ENCODE measurements at regions not wholly inside any gene's neighbourhood (a gene's known extent, or its start where the extent isn't known, plus 50 kb on each side); places are given as distances from the start of the nearest gene placed in this dataset.

GRCh38 chr6:151186306-151186705, 53.5 kb upstream of the AKAP12 start:
- no peak for DNase-seq
- H3K27ac ChIP-seq: no peak overlapping the region
- no peaks in the 10 kb centered on the region for H3K36me3 ChIP-seq
- H3K9me3 ChIP-seq: no peaks in the 10 kb centered on the region
- no peaks in the 10 kb centered on the region for H3K27me3 ChIP-seq
- TF ChIP-seq CTCF (IDR thresholded peaks at IDR 0.05): no peak
- TF ChIP-seq POLR2A (IDR thresholded peaks at IDR 0.05): no peak
- 75 to 89% (median 78%) methylated on average over 1 of the region's 1 CpG for WGBS, 4 donors
- H3K4me3 ChIP-seq: no peak overlapping the region
- H3K4me1 ChIP-seq: no peaks in the 10 kb centered on the region
- intact Hi-C loops (cut with DNase I): no loop called here
- no peak for ATAC-seq

GRCh38 chr6:151186804-151187330, 52.9 kb upstream of the AKAP12 start:
- H3K9me3 ChIP-seq: no peaks in the 10 kb centered on the region

More at GRCh38 chr6:151186804-151187330, 52.9 kb upstream of the AKAP12 start:
- no peaks in the 10 kb centered on the region for H3K4me1 ChIP-seq
- no peaks in the 10 kb centered on the region for H3K36me3 ChIP-seq
- ATAC-seq (no peak), DNase-seq (no peak)
- TF ChIP-seq POLR2A (IDR thresholded peaks at IDR 0.05) (no peak), CTCF (IDR thresholded peaks at IDR 0.05) (no peak)
- WGBS, 4 donors: 77 to 79% (median 78%) methylated on average over 2 of the region's 2 CpGs
- H3K4me3 ChIP-seq: no peak overlapping the region
- intact Hi-C loops (cut with DNase I): no loop called here
- H3K27ac ChIP-seq: no peak overlapping the region
- H3K27me3 ChIP-seq: no peaks in the 10 kb centered on the region
